ENCODE measurements at regions not wholly inside any gene's neighbourhood (a gene's known extent, or its start where the extent isn't known, plus 50 kb on each side); places are given as distances from the start of the nearest gene placed in this dataset.

DNA sequence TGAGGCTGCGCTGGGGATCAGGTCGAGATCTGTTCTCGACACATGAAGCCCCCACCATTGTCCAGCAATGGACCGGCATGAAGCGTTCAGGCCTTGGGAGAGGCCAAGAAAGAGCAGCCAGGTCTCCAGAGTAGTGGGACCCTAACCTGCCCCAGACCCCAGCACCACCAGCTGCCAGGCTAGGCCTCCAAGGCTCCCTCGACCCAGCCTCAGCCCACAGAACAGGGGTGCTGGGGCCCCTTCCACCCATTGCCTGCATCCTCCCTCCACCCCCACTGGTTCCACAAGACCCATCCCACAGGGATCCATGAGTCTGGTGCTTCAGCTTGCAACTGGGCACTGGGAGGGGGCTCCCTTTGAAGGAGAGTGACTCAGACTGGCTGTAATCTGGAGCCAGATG, 120.3 kb downstream of the TUBA3C start:
- TF ChIP-seq SPI1 (IDR thresholded peaks at IDR 0.05; ENCODE audit: borderline replicate concordance, low read depth) (no peak), REST (IDR thresholded peaks at IDR 0.05; ENCODE audit: insufficient replicate concordance, low read depth) (no peak), GABPA (IDR thresholded peaks at IDR 0.05; ENCODE audit: low read depth) (no peak), POLR2AphosphoS5 (IDR thresholded peaks at IDR 0.05; ENCODE audit: low read depth) (no peak), CTCF (IDR thresholded peaks at IDR 0.05; ENCODE audit: insufficient read depth, low read length) (no peak)
- no peak for DNase-seq (ENCODE audit: low read depth in 1 of 2, low spot score in 1 of 2)
- Histone ChIP-seq H3K27ac (replicated peaks) (no peak overlapping the region), H3K4me3 (replicated peaks; ENCODE audit: insufficient read depth, low read length) (no peak overlapping the region), H3K27me3 (ENCODE audit: insufficient read depth, poor library complexity, severe bottlenecking) (no peaks in the 10 kb centered on the region)

DNA sequence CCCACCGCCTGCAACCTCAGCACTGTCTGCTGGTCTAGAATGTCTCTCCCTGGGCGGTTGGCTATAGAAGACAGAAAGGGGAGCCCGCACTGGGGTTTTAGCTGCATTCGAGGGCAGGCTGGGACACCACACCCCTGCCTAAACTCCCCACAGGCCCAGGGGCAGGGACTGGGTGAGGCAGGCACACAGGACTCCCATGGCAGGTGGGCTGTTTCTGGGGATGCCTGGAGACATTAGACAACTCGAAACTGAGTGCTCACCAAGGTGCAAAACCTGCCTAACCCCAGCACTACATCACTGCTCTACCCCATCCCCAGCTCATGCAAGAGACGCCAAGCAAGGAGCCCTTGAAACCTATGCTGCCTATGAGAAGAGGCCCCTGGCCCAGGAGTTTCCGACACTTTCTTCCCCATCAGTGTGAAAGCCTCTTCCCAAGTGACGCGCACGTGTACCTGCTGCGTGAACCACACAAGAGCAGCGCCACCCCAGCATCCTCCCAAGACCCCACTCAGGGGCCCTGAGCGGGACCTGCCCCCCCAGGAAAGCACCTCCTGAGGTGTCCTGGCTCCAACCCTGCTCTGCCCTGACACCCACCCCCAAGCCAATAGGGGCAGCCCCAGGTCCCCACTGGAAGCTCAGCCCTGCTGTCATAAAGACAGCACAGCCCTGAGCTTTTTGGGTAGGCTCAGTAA, 121.2 kb downstream of the TUBA3C start:
- Histone ChIP-seq H3K27ac (replicated peaks) (no peak overlapping the region), H3K27me3 (ENCODE audit: insufficient read depth, poor library complexity, severe bottlenecking) (no peaks in the 10 kb centered on the region), H3K4me3 (replicated peaks; ENCODE audit: insufficient read depth, low read length) (no peak overlapping the region)
- TF ChIP-seq CTCF (IDR thresholded peaks at IDR 0.05; ENCODE audit: insufficient read depth, low read length): no peak
- TF ChIP-seq GABPA (IDR thresholded peaks at IDR 0.05; ENCODE audit: low read depth): no peak
- DNase-seq (ENCODE audit: low read depth in 1 of 2, low spot score in 1 of 2): no peak

- DNase-seq (ENCODE audit: low read depth in 1 of 2, low spot score in 1 of 2): no peak
- TF ChIP-seq CTCF (IDR thresholded peaks at IDR 0.05; ENCODE audit: insufficient read depth, low read length) (no peak), GABPA (IDR thresholded peaks at IDR 0.05; ENCODE audit: low read depth) (no peak), REST (IDR thresholded peaks at IDR 0.05; ENCODE audit: insufficient replicate concordance, low read depth) (no peak), POLR2AphosphoS5 (IDR thresholded peaks at IDR 0.05; ENCODE audit: low read depth) (no peak), SPI1 (IDR thresholded peaks at IDR 0.05; ENCODE audit: borderline replicate concordance, low read depth) (no peak)
- no peak overlapping the region for H3K27ac ChIP-seq (replicated peaks)
- no peaks in the 10 kb centered on the region for H3K27me3 ChIP-seq (ENCODE audit: insufficient read depth, poor library complexity, severe bottlenecking)
- H3K4me3 ChIP-seq (replicated peaks; ENCODE audit: insufficient read depth, low read length): no peak overlapping the region
These were observed 122.4 kb downstream of the TUBA3C start for GRCh38 chr13:19059016-19059780.
